GM19438 (cell line): ENCODE measurements at regions not wholly inside any gene's neighbourhood (a gene's known extent, or its start where the extent isn't known, plus 50 kb on each side); places are given as distances from the start of the nearest gene placed in this dataset.
A peak's percentile ranks its signal among the peaks of the same experiment; 100 is the strongest.

Source experiments
- ATAC-seq: cut with Tn5 transposase; IDR thresholded peaks from one replicate; pipeline ENCODE4 v1.9.1; 2021; ENCODE audit warnings: low read depth; ENCODE audit not compliant: unreplicated experiment

DNA sequence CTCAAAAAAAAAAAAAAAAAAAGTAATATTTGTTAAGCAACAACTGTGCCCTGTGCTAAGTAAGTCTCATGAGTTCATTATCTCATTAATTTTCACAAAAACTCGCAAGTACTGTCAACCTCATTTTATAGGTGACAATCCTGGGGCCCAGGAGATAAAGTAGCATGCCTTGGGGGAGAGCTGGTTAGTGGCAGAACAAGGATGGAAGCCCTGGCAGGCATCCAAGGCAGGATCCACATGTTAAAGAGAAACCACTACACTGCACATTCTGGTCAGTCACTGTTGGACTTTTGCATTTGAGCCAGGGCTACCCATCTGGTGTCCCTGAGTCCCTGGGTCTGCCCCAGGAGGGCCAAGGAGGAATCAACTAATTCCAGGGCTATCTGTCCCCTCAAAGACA, 54.6 kb downstream of the ZFP36L2 start:
- ATAC-seq = no peak

GRCh38 chr2:43170405-43171105, 55.9 kb downstream of the ZFP36L2 start:
- ATAC-seq = no peak

DNA sequence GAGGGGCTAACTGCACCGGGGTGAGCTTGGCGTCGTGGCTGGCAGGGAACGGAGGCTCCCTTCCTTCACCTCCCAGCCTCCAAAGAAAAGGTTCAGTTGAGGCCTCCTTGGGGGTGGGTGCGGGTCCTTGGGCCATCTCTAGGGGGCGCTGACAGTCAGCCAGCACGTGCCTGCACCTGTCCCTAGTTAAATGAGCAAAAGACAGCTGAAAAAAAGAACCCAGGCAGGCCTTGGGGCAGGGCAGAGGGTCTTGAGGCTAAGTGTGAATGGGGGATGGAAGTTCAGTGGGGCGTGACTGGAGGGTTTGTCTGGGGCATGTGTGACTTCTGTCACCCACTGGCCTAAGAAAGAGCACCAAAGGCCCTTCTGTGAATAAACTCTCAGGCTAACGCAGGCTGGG, 56.4 kb downstream of the ZFP36L2 start:
- no peak for ATAC-seq

- peak; percentile 47 for ATAC-seq
Observed at GRCh38 chr2:43169099-43169945, 57.1 kb downstream of the ZFP36L2 start.

GRCh38 chr2:43168016-43168369, 58.4 kb downstream of the ZFP36L2 start:
- ATAC-seq = no peak

GRCh38 chr2:43165378-43166069, 60.9 kb downstream of the ZFP36L2 start:
- ATAC-seq = no peak

GRCh38 chr2:43164686-43165085, 61.7 kb downstream of the ZFP36L2 start:
- no peak for ATAC-seq

DNA sequence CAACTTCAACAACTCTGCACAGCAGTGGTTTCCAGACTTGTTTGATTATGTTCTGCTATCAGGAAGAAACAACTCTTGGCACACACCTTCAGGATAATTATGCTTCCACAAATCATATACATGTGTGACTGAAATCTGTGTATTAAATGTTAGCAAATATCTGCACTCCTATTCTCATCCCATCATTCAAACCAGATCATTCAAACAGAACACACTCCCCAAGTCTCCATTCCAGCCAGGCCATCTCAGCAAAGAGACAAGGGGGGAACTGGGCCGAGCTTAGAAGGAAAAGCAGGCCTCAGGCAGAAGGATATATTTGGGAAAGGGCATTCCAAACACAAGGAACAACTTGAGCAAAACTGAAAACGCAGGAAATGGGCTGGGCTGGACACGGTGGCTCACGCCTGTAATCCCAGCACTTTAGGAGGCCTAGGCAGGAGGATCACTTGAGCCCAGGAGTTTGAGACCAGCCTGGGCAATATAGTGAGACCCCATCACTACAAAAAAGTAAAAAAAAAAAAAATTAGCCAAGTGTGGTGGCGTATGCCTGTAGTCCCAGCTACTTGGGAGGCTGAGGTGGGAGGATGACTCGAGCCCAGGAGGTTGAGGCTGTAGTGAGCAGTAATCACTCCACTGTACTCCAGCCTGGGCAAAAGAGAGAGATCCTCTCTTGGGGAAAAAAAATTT, 62.7 kb downstream of the ZFP36L2 start:
- ATAC-seq = no peak

GRCh38 chr2:43162511-43162776, 64.0 kb downstream of the ZFP36L2 start:
- no peak for ATAC-seq

DNA sequence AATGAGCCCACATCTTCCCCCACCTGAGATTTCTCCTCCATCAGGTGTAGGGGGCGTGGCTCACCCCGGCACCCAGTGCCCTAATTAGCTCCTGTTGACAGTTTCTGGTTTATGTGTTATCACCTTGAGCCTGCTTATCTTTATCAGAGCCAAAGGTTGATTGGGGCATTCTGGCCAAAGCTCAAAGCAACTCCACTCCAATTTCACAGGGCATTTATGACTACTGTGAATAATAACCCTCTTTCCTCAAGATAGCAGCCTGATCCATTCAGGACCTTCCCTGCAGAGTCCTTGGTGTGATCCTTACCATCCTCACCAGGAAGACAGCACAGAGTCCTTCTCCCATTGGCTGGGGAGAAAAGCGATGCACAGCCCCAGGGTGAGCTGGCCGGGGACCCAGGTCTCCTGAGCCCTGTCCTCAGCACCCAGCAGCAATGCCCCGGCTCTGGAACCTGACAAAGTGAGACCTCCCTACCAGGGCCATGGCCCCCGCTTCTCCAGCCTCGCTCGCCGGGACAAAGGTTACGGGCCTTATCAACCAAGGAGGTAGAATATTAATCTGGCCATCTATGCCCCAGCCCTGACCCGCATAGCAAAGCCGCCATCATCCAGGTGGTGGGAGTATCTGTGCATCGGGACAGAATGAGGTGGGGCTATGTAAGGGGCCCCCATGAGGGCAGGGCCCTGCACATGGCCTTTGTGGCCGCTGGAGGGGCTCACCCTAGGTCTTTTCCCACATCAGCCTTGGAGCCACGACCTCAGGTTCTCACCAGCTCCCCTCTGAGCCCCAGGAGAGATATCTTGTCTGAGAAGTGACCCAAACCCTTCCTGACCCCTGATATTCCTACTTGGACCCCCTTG, 64.5 kb downstream of the ZFP36L2 start:
- ATAC-seq = no peak

DNA sequence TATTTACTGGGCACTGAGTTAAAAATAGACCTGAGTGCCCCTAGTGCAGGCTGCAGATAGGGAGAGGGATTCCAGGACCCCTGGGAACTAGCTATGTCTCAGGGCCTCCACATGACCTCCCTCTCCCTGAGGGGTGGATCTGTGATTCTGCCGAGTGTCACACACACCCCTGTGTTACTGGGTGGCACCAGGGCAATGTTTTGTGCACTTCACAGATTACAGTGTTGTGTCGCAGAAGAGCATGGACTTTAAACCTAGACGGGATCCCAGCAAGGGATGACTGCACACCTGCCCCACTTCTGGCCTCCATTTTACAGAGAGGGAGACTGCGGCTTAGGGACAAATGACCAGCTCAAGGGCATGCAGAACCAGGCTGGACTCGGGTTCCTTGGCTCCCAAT, 65.6 kb downstream of the ZFP36L2 start:
- ATAC-seq = no peak

GRCh38 chr2:43159797-43160196, 66.6 kb downstream of the ZFP36L2 start:
- ATAC-seq = no peak

- peak; percentile 22 for ATAC-seq
Observed at GRCh38 chr2:43158259-43158880, 68.0 kb downstream of the ZFP36L2 start.

DNA sequence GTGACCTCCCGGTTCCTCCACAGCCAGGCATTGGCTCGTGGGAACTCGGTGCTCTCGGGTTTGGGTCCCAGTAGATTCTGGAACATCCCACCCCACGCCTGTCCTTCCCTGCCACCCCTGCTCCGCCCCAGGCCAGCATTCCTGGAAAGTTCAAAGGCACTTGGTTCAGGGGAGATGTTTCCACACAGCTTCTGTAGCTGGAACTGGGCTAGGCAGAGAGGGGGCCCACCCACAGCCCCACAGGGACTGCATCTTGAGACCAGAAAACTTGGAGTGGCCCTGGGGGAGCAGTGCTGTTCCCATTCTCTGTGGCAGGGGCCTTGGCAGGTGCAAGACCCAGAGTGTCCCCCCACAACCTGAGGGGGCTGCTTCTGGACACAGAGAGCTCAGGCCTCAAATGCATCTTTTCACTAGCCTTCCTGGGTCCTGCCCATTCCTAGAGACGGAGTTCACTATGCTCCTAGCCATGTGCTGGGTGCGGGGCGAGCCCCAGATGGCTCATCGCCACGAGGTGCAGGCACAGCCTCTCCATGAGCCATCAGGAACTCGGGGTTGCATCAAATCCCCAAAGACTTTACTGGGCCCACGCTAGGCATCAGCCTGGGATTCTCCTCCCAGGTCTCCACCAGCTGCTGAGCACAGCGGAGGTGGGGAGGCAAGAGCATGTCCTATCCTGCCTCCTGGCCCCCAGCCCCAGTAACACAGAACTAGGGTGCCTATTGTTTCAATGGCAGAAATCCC, 68.7 kb downstream of the ZFP36L2 start:
- no peak for ATAC-seq

- ATAC-seq = no peak
Observed at GRCh38 chr2:43155851-43156411, 70.5 kb downstream of the ZFP36L2 start.

DNA sequence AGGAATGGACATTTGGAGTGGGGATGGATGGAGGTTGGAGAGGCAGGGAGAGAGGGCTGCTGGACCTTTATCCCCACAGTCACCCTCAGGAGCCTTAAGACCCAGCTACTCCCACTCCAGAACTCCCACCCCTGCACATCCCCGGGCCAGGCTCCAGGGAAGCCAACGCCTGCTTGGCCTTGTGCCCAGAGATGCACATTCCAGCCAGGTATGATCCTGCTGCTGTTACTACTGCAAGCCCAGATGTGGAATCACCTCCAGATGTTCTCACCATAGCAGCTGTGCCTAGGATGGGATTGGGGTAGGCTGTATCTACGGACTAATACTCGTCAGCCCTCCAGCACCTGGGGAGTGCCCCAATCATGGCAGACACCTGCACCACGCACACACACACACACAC, 71.7 kb downstream of the ZFP36L2 start:
- no peak for ATAC-seq

- no peak for ATAC-seq
Observed at GRCh38 chr2:43152741-43153647, 73.4 kb downstream of the ZFP36L2 start.

DNA sequence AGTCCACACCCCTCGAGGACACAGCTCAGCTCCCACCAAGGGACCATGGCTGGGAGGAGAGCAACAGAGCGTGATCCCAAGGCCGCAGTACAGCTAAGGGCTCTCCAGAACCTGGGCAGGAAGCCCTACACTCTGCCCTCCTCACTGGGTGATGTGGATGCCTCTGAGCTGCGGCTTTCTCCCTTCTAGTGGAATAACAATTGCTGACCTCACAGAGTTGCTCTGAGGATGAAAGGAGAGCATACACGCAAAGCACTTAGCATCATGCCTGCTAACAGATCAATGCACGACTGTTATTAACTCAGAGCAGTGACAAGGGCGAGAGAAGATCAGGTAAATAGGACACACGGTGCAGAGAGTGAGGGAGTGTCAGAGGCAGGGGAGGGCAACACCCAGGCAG, 74.2 kb downstream of the ZFP36L2 start:
- ATAC-seq = no peak
